ENCODE measurements at regions not wholly inside any gene's neighbourhood (a gene's known extent, or its start where the extent isn't known, plus 50 kb on each side); places are given as distances from the start of the nearest gene placed in this dataset.

GRCh38 chr5:35336230-35336629 lies 105.9 kb upstream of the PRLR start:
- Histone ChIP-seq H3K4me3 (no peak overlapping the region), H3K9me3 (no peaks in the 10 kb centered on the region), H3K36me3 (no peaks in the 10 kb centered on the region), H3K27me3 (replicated peaks; ENCODE audit: insufficient read depth) (no peaks in the 10 kb centered on the region), H3K27ac (no peak overlapping the region), H3K4me1 (replicated peaks) (no peaks in the 10 kb centered on the region)
- TF ChIP-seq CTCF (IDR thresholded peaks at IDR 0.05) (no peak), POLR2AphosphoS5 (IDR thresholded peaks at IDR 0.05) (no peak), POLR2A (IDR thresholded peaks at IDR 0.05) (no peak)
- 88% methylated on average over 4 of the region's 4 CpGs for WGBS
- DNase-seq (ENCODE audit: low spot score) = no peak
- intact Hi-C loops (cut with DNase I) = no loop called here

DNA sequence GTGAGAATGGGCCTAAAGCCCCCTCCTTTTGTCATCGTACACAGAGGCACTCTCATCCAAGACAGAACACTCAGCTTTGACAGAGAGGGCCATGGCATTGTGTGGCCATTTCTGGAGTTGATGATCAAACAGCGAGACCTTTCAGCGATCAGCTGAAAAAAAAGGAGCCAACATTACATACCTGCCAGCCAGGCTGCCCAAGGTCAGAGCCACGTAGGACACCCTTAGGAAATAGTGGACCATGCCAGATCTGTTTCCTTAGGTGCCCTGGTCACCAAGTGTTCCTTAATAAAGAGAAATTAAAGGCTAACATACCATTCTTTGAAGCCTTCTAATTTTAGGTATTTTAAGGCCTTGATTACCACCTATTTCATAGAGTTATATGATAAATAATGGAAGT lies 105.5 kb upstream of the PRLR start:
- TF ChIP-seq POLR2AphosphoS5 (IDR thresholded peaks at IDR 0.05) (no peak), CTCF (IDR thresholded peaks at IDR 0.05) (no peak), POLR2A (IDR thresholded peaks at IDR 0.05) (no peak)
- H3K27me3 ChIP-seq (replicated peaks; ENCODE audit: insufficient read depth) = no peaks in the 10 kb centered on the region
- no peak overlapping the region for H3K27ac ChIP-seq
- WGBS = 79% methylated on average over 4 of the region's 4 CpGs
- no peaks in the 10 kb centered on the region for H3K36me3 ChIP-seq
- H3K4me1 ChIP-seq (replicated peaks) = no peaks in the 10 kb centered on the region
- intact Hi-C loops (cut with DNase I) = no loop called here
- H3K4me3 ChIP-seq = no peak overlapping the region
- H3K9me3 ChIP-seq = no peaks in the 10 kb centered on the region
- DNase-seq (ENCODE audit: low spot score) = no peak

- TF ChIP-seq CTCF (IDR thresholded peaks at IDR 0.05) (no peak), POLR2A (IDR thresholded peaks at IDR 0.05) (no peak), POLR2AphosphoS5 (IDR thresholded peaks at IDR 0.05) (no peak)
- Histone ChIP-seq H3K36me3 (no peaks in the 10 kb centered on the region), H3K4me1 (replicated peaks) (no peaks in the 10 kb centered on the region), H3K27ac (no peak overlapping the region), H3K27me3 (replicated peaks; ENCODE audit: insufficient read depth) (no peaks in the 10 kb centered on the region), H3K4me3 (no peak overlapping the region), H3K9me3 (no peaks in the 10 kb centered on the region)
- no peak for DNase-seq (ENCODE audit: low spot score)
- WGBS = 75% methylated on average over 3 of the region's 3 CpGs
- intact Hi-C loops (cut with DNase I) = no loop called here
These were observed 103.1 kb upstream of the PRLR start for GRCh38 chr5:35333366-35333765.

- H3K27ac ChIP-seq = no peak overlapping the region
- WGBS = 75% methylated on average over 8 of the region's 8 CpGs
- intact Hi-C loops (cut with DNase I) = no loop called here
- H3K27me3 ChIP-seq (replicated peaks; ENCODE audit: insufficient read depth) = no peaks in the 10 kb centered on the region
- TF ChIP-seq POLR2AphosphoS5 (IDR thresholded peaks at IDR 0.05) (no peak), POLR2A (IDR thresholded peaks at IDR 0.05) (no peak), CTCF (IDR thresholded peaks at IDR 0.05) (no peak)
- no peak overlapping the region for H3K4me3 ChIP-seq
- DNase-seq (ENCODE audit: low spot score) = no peak
- no peaks in the 10 kb centered on the region for H3K36me3 ChIP-seq
- no peaks in the 10 kb centered on the region for H3K4me1 ChIP-seq (replicated peaks)
- H3K9me3 ChIP-seq = no peaks in the 10 kb centered on the region
These were observed 102.0 kb upstream of the PRLR start for GRCh38 chr5:35331956-35332950.

DNA sequence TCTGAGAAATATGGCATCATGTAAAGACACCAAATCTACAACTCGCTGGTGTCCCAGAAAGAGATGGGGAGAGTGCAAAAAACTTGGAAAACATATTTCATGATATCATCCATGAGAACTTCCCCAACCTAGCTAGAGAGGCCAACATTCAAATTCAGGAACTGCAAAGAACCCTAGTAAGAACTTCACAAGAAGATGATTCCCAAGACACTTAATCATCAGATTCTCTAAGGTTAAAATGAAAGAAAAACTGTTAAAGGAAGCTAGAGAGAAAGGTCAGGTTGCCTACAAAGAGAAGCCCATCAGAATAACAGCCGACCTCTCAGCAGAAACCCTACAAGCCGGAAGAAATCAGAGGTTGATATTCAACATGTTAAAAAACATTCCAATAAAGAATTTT lies 95.5 kb upstream of the PRLR start:
- H3K9me3 ChIP-seq = no peaks in the 10 kb centered on the region
- no peak overlapping the region for H3K4me3 ChIP-seq
- H3K27ac ChIP-seq = no peak overlapping the region
- TF ChIP-seq CTCF (IDR thresholded peaks at IDR 0.05) (no peak), POLR2AphosphoS5 (IDR thresholded peaks at IDR 0.05) (no peak)
- WGBS = 89% methylated on average over 3 of the region's 3 CpGs
- intact Hi-C loops (cut with DNase I) = no loop called here
- no peak for DNase-seq (ENCODE audit: low spot score)
- H3K4me1 ChIP-seq (replicated peaks) = no peaks in the 10 kb centered on the region
- no peaks in the 10 kb centered on the region for H3K36me3 ChIP-seq
- no peaks in the 10 kb centered on the region for H3K27me3 ChIP-seq (replicated peaks; ENCODE audit: insufficient read depth)
